HCT116 (cell line): ENCODE measurements at regions not wholly inside any gene's neighbourhood (a gene's known extent, or its start where the extent isn't known, plus 50 kb on each side); places are given as distances from the start of the nearest gene placed in this dataset.
"Not testable (repeated sequence)": the region's sequence is repeated elsewhere in the genome, so short reads cannot be mapped to it uniquely, and the experiment has no call there.

Experiments
- ATAC-seq: fragments of 200-7000 bp; cut with Tn5 transposase; 2 replicates; pipeline ENCODE4 v1.9.1; 2020; ENCODE audit warnings: mild to moderate bottlenecking, moderate library complexity
- BruUV-seq: library from RNA; stranded (reverse); fragments of 400-500 nt; replicated peaks from 2 replicates; lab custom pipeline; 2021; lab: Mats Ljungman, UMichigan
- CTCF ChIA-PET: fragments of 300-600 bp; sonication (Branson Sonifier 250); formaldehyde crosslinking; loops from one replicate; lab custom pipeline; 2021; ENCODE audit warnings: antibody characterized with exemption; lab: Charles Lee
- POLR2A ChIA-PET: fragments of 300-600, 350-600 bp; sonication (Branson Sonifier 250); formaldehyde crosslinking; loops from one replicate; lab custom pipeline; 2021; ENCODE audit warnings: antibody characterized with exemption; lab: Charles Lee
- RAD21 ChIA-PET, 2 experiments: fragments of 300-600 bp; sonication (Branson Sonifier 250); formaldehyde crosslinking; loops; one replicate each; lab custom pipeline; 2023; ENCODE audit warnings: low total read pairs in 2 of 2; ENCODE audit not compliant: uncharacterized antibody in 2 of 2, unreplicated experiment in 2 of 2, low non-redundant PET in 1 of 2; lab: Charles Lee
- DNase-seq: peaks from one replicate; pipeline ENCODE4 v3.0.0-alpha.2; 2010; ENCODE audit warnings: low read depth, low spot score
- H2AFZ ChIP-seq: fragments of 200-600 bp; shearing (Covaris generic), sonication (generic); 2 replicates; pipeline ENCODE4 v1.6.1; 2017; ENCODE audit warnings: low read depth, mixed run types, mixed read lengths, antibody characterized with exemption, low read length; ENCODE audit not compliant: poor library complexity, severe bottlenecking
- H3K27ac ChIP-seq: 2 replicates; pipeline ENCODE4 v1.5.1; 2012; ENCODE audit warnings: low read depth, low read length
- H3K27me3 ChIP-seq: fragments of 200-600 bp; sonication (generic); 2 replicates; pipeline ENCODE4 v1.6.1; 2016; ENCODE audit warnings: mixed run types, low read length, mixed read lengths; ENCODE audit not compliant: insufficient read depth
- H3K36me3 ChIP-seq, 2 experiments: fragments of 200-500 bp in 1 of 2; fragments of 200-600 bp in 1 of 2; sonication (Bioruptor generic) in 1 of 2; sonication (generic) in 1 of 2; 2 replicates each; pipeline versions ENCODE4 v1.5.1 to v1.6.1; 2014 to 2016; ENCODE audit warnings: low read length in 2 of 2, inconsistent platforms in 1 of 2, mixed read lengths in 1 of 2, mixed run types in 1 of 2; ENCODE audit not compliant: insufficient read depth in 2 of 2, control insufficient read depth in 1 of 2
- H3K4me1 ChIP-seq, 2 experiments: fragments of 200-600 bp in 1 of 2; sonication (generic) in 1 of 2; 2 replicates each; pipeline versions ENCODE4 v1.5.1 to v1.6.1; 2012 to 2017; ENCODE audit warnings: low read length in 2 of 2, inconsistent platforms in 1 of 2, mild to moderate bottlenecking in 1 of 2, mixed read lengths in 1 of 2, mixed run types in 1 of 2, moderate library complexity in 1 of 2; ENCODE audit not compliant: insufficient read depth in 2 of 2, control insufficient read depth in 1 of 2
- H3K4me2 ChIP-seq: fragments of 200-600 bp; sonication (generic); 2 replicates; pipeline ENCODE4 v1.6.1; 2017; ENCODE audit warnings: mixed run types, low read length, mixed read lengths
- H3K4me3 ChIP-seq, 2 experiments: fragments of 200-600 bp in 1 of 2; sonication (generic) in 1 of 2; replicated peaks in 1 of 2; 2 replicates each; pipeline ENCODE4 v1.5.1; 2011 to 2016; ENCODE audit warnings: low read length in 2 of 2, control low read depth in 1 of 2, low read depth in 1 of 2, mild to moderate bottlenecking in 1 of 2, mixed read lengths in 1 of 2, mixed run types in 1 of 2
- H3K79me2 ChIP-seq: fragments of 200-600 bp; sonication (generic); 2 replicates; pipeline ENCODE4 v1.6.1; 2017; ENCODE audit warnings: mild to moderate bottlenecking, mixed run types, low read length, moderate library complexity, mixed read lengths; ENCODE audit not compliant: insufficient read depth
- H3K9ac ChIP-seq: fragments of 200-600 bp; sonication (generic); 2 replicates; pipeline ENCODE4 v1.6.1; 2016; ENCODE audit warnings: low read length, mixed read lengths
- H3K9me2 ChIP-seq: fragments of 200-600 bp; sonication (generic), shearing (Covaris generic); 2 replicates; pipeline ENCODE4 v1.6.1; 2017; ENCODE audit warnings: mixed run types, mild to moderate bottlenecking, moderate library complexity; ENCODE audit not compliant: insufficient read depth
- H3K9me3 ChIP-seq, 2 experiments: fragments of 200-500 bp in 1 of 2; fragments of 200-600 bp in 1 of 2; sonication (Bioruptor generic) in 1 of 2; sonication (generic) in 1 of 2; 2 replicates each; pipeline ENCODE4 v1.6.1; 2014 to 2017; ENCODE audit warnings: low read length in 2 of 2, mixed read lengths in 2 of 2, inconsistent platforms in 1 of 2, low read depth in 1 of 2, mild to moderate bottlenecking in 1 of 2, mixed run types in 1 of 2, moderate library complexity in 1 of 2; ENCODE audit not compliant: control insufficient read depth in 1 of 2, insufficient read depth in 1 of 2
- H4K20me1 ChIP-seq: fragments of 200-600 bp; sonication (generic), shearing (Covaris generic); 2 replicates; pipeline ENCODE4 v1.6.1; 2017; ENCODE audit warnings: mixed run types, mild to moderate bottlenecking, moderate library complexity; ENCODE audit not compliant: insufficient read depth
- CBX3 ChIP-seq: IDR thresholded peaks from 2 replicates; pipeline ENCODE4 v1.6.1; 2012; ENCODE audit warnings: low read depth
- EGR1 ChIP-seq: IDR thresholded peaks from 2 replicates; pipeline ENCODE4 v1.6.1; 2012; ENCODE audit warnings: low read depth
- ELF1 ChIP-seq: IDR thresholded peaks from 2 replicates; pipeline ENCODE4 v1.6.1; 2012; ENCODE audit warnings: low read depth, borderline replicate concordance
- FOSL1 ChIP-seq: IDR thresholded peaks from 2 replicates; pipeline ENCODE4 v1.6.1; 2012; ENCODE audit warnings: low read depth
- JUND ChIP-seq: IDR thresholded peaks from 2 replicates; pipeline ENCODE4 v1.6.1; 2012
- REST ChIP-seq: IDR thresholded peaks from 2 replicates; pipeline ENCODE4 v1.6.1; 2012; ENCODE audit warnings: low read depth
- SRF ChIP-seq: IDR thresholded peaks from 2 replicates; pipeline ENCODE4 v1.6.1; 2012; ENCODE audit warnings: low read depth
- TCF7L2 ChIP-seq: IDR thresholded peaks from 2 replicates; pipeline ENCODE4 v1.7.0; 2011; ENCODE audit warnings: borderline replicate concordance, inconsistent platforms; ENCODE audit not compliant: insufficient read depth, insufficient read length; ENCODE audit errors: extremely low read depth
- YY1 ChIP-seq: IDR thresholded peaks from 2 replicates; pipeline ENCODE4 v1.6.1; 2011; ENCODE audit warnings: low read length, low read depth, moderate library complexity, mild to moderate bottlenecking; ENCODE audit not compliant: insufficient replicate concordance; ENCODE audit errors: extremely low read depth
- ZFX ChIP-seq: fragments of 450-650 bp; IDR thresholded peaks from 2 replicates; pipeline ENCODE4 v1.6.1; 2017
- intact Hi-C: fragments of 100-400 bp; cut with micrococcal nuclease; formaldehyde crosslinking; loops from 2 replicates; pipeline ENCODE4 v1.10.0; 2022
- TF ChIP-seq, protein P1 (sequence below): IDR thresholded peaks from 2 replicates; pipeline ENCODE4 v1.6.1; 2012

DNA sequence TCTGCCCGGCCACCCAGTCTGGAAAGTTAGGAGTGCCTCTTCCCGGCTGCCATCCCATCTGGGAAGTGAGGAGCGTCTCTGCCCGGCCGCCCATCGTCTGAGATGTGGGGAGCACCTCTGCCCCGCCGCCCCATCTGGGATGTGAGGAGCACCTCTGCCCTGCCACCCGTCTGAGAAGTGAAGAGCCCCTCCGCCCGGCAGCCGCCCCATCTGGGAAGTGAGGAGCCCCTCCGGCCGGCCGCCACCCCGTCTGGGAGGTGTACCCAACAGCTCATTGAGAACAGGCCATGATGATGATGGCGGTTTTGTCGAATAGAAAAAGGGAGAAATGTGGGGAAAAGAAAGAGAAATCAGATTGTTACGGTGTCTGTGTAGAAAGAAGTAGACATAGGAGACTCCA lies 109.4 kb downstream of the ZNF429 start:
- H3K27me3 ChIP-seq, H3K4me3 ChIP-seq: not testable (repeated sequence)

GRCh38 chr19:21613201-21613600 lies 107.8 kb downstream of the ZNF429 start:
- DNase-seq, RAD21 ChIA-PET, H3K79me2 ChIP-seq, H3K9me3 ChIP-seq, BruUV-seq, H3K36me3 ChIP-seq, ATAC-seq, POLR2A ChIA-PET, H4K20me1 ChIP-seq, H3K9ac ChIP-seq, H2AFZ ChIP-seq, H3K27me3 ChIP-seq, H3K4me2 ChIP-seq, H3K9me2 ChIP-seq, CTCF ChIA-PET, H3K27ac ChIP-seq, intact Hi-C loops, H3K4me1 ChIP-seq, H3K4me3 ChIP-seq: not testable (repeated sequence)

More for the DNA sequence above, 109.4 kb downstream of the ZNF429 start:
- CTCF ChIA-PET, H2AFZ ChIP-seq, H3K9ac ChIP-seq, H3K36me3 ChIP-seq, ATAC-seq, H3K4me2 ChIP-seq, H4K20me1 ChIP-seq, DNase-seq, H3K79me2 ChIP-seq, RAD21 ChIA-PET, BruUV-seq, H3K27ac ChIP-seq, POLR2A ChIA-PET, H3K9me3 ChIP-seq, H3K4me1 ChIP-seq, intact Hi-C loops, H3K9me2 ChIP-seq: not testable (repeated sequence)

- ChIA-PET CTCF (no interaction called here), RAD21 (interaction anchor here in 1 of 2 experiments (0.6 kb wide), 1 partner anchor 37 kb away, joined by 3 read pairs; no protein-coding TSS in a partner anchor), POLR2A (no interaction called here)
- no peak overlapping the region for H2AFZ ChIP-seq
- no TSS peak for BruUV-seq
- no peak for ATAC-seq
- H3K4me3 ChIP-seq = no peak overlapping the region
- no peak overlapping the region for H3K9ac ChIP-seq
- intact Hi-C loops = no loop called here
- H4K20me1 ChIP-seq = no peaks in the 10 kb centered on the region
- H3K36me3 ChIP-seq = no peaks in the 10 kb centered on the region
- no peaks in the 10 kb centered on the region for H3K9me2 ChIP-seq
- H3K27me3 ChIP-seq = no peaks in the 10 kb centered on the region
- DNase-seq = no peak
- H3K27ac ChIP-seq = no peak overlapping the region
- H3K79me2 ChIP-seq = no peaks in the 10 kb centered on the region
- no peak overlapping the region for H3K4me2 ChIP-seq
- peaks cover 0 to 5% of the 10 kb centered on the region in 2 experiments; a peak in 2 of 4 replicates for H3K9me3 ChIP-seq
- no peaks in the 10 kb centered on the region for H3K4me1 ChIP-seq
- no peak for TF ChIP-seq ELF1
- no peak for TF ChIP-seq ZFX
- TF ChIP-seq CBX3 = no peak
- TF ChIP-seq EGR1 = no peak
- no peak for TF ChIP-seq REST
- TF ChIP-seq SRF = no peak
- no peak for TF ChIP-seq YY1
- TF ChIP-seq FOSL1 = no peak
- no peak for TF ChIP-seq JUND
- TF ChIP-seq, protein P1, sequence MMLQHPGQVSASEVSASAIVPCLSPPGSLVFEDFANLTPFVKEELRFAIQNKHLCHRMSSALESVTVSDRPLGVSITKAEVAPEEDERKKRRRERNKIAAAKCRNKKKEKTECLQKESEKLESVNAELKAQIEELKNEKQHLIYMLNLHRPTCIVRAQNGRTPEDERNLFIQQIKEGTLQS = no peak
- no peak for TF ChIP-seq TCF7L2
These were observed 107.0 kb downstream of the ZNF429 start for GRCh38 chr19:21612403-21612872.
